ENCODE measurements at regions not wholly inside any gene's neighbourhood (a gene's known extent, or its start where the extent isn't known, plus 50 kb on each side); places are given as distances from the start of the nearest gene placed in this dataset.

DNA sequence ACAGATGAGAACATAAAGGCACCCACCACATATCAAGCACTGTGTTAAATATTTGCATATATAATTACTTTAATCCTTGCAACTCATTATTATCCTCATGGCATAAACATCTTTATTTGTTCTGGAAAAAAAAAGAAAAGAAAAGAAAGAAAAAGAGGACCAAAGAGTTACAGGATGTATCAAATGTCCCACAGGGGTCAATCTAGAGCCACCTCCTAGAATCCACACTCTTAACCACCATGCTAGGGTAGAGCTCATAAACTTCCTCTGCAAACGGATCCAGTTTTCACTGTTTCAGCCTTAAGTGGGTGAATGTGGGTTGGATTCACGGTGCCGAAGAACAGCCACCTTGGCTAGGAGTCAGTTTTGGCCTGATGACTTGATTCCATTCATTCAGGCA is 171.1 kb upstream of the PPARGC1A start:
- no peak overlapping the region for H3K4me3 ChIP-seq (ENCODE audit: low read depth, low read length)
- TF ChIP-seq CTCF (IDR thresholded peaks at IDR 0.05; ENCODE audit: low read depth, low read length), result no peak

- TF ChIP-seq CTCF (IDR thresholded peaks at IDR 0.05; ENCODE audit: low read depth, low read length), result no peak
- H3K4me3 ChIP-seq (ENCODE audit: low read depth, low read length), result no peak overlapping the region
These were observed 170.0 kb upstream of the PPARGC1A start for GRCh38 chr4:24059839-24060238.

GRCh38 chr4:24057915-24058559 is 168.2 kb upstream of the PPARGC1A start:
- H3K4me3 ChIP-seq (ENCODE audit: low read depth, low read length), result no peak overlapping the region
- no peak for TF ChIP-seq CTCF (IDR thresholded peaks at IDR 0.05; ENCODE audit: low read depth, low read length)

GRCh38 chr4:24056289-24056688 is 166.4 kb upstream of the PPARGC1A start:
- H3K4me3 ChIP-seq (ENCODE audit: low read depth, low read length), result no peak overlapping the region
- TF ChIP-seq CTCF (IDR thresholded peaks at IDR 0.05; ENCODE audit: low read depth, low read length), result no peak

DNA sequence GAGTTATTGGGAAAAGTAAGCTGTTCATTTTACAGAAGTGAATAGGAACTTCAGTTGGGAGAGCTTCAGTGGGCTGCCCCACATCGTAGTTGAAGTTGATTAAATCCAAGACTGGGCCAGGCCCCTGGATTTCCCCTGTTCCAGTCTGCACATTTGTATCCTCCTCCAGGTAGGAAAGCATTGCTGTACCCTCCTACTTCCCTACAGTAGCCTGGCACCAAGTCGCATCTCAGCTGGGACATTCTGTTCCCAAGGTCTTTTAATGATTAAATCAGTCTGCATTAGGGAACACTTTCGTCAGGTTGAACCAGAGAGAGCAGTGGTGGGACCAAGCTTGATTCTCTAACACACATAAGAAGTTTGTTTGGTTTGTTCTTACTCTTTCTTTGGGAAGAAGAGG is 165.8 kb upstream of the PPARGC1A start:
- no peak for TF ChIP-seq CTCF (IDR thresholded peaks at IDR 0.05; ENCODE audit: low read depth, low read length)

GRCh38 chr4:24054910-24055309 is 165.1 kb upstream of the PPARGC1A start:
- no peak overlapping the region for H3K4me3 ChIP-seq (ENCODE audit: low read depth, low read length)
- no peak for TF ChIP-seq CTCF (IDR thresholded peaks at IDR 0.05; ENCODE audit: low read depth, low read length)

More for the DNA sequence above, 165.8 kb upstream of the PPARGC1A start:
- H3K4me3 ChIP-seq (ENCODE audit: low read depth, low read length), result no peak overlapping the region

- TF ChIP-seq CTCF (IDR thresholded peaks at IDR 0.05; ENCODE audit: low read depth, low read length), result no peak
- no peak overlapping the region for H3K4me3 ChIP-seq (ENCODE audit: low read depth, low read length)
These were observed 164.1 kb upstream of the PPARGC1A start for GRCh38 chr4:24053934-24054333.
